ENCODE measurements at regions not wholly inside any gene's neighbourhood (a gene's known extent, or its start where the extent isn't known, plus 50 kb on each side); places are given as distances from the start of the nearest gene placed in this dataset.

DNA sequence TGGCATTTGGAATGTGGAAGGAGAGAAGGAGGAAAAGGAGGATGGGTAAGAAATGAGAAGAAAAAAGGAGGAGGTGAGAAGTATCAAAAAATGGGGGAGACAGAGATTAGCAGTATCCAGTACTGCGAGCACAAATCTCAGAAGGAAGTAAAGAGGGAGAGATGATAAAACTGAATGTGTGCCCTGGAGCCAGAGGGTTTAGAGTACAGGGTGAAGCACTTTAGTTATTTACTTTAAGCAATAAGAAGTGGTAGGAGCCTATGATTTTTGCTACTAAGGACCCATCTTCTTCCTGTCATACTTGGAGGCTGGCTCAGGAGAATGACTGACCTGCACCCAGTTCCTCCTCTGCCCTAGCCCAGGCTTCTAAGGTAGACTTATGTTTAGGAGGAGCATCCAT lies 94.9 kb downstream of the ADRB2 start:
- no peak overlapping the region for H4K8ac ChIP-seq (ENCODE audit: low read depth in 2 of 2, low read length in 2 of 2)
- no peak for TF ChIP-seq CEBPB (IDR thresholded peaks at IDR 0.05; ENCODE audit: low read depth, low read length)
- TF ChIP-seq NFE2L2 (IDR thresholded peaks at IDR 0.05; ENCODE audit: low read depth, low read length) = no peak
- TF ChIP-seq MAZ (IDR thresholded peaks at IDR 0.05; ENCODE audit: borderline replicate concordance, low read depth, low read length) = no peak
- no peak for TF ChIP-seq MXI1 (IDR thresholded peaks at IDR 0.05; ENCODE audit: borderline replicate concordance, low read depth, low read length)
- TF ChIP-seq SMC3 (IDR thresholded peaks at IDR 0.05; ENCODE audit: low read depth, low read length) = no peak
- TF ChIP-seq FOS (IDR thresholded peaks at IDR 0.05; ENCODE audit: low read depth, low read length) = no peak
- no peak for TF ChIP-seq RFX5 (IDR thresholded peaks at IDR 0.05; ENCODE audit: low read depth, low read length)
- TF ChIP-seq MAFK (IDR thresholded peaks at IDR 0.05; ENCODE audit: low read depth, low read length) = no peak
- TF ChIP-seq, protein P1, sequence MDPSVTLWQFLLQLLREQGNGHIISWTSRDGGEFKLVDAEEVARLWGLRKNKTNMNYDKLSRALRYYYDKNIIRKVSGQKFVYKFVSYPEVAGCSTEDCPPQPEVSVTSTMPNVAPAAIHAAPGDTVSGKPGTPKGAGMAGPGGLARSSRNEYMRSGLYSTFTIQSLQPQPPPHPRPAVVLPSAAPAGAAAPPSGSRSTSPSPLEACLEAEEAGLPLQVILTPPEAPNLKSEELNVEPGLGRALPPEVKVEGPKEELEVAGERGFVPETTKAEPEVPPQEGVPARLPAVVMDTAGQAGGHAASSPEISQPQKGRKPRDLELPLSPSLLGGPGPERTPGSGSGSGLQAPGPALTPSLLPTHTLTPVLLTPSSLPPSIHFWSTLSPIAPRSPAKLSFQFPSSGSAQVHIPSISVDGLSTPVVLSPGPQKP (IDR thresholded peaks at IDR 0.05; ENCODE audit: borderline replicate concordance, low read depth, low read length) = no peak
- TF ChIP-seq RCOR1 (IDR thresholded peaks at IDR 0.05; ENCODE audit: insufficient replicate concordance, low read length) = no peak
- TF ChIP-seq, protein P2, sequence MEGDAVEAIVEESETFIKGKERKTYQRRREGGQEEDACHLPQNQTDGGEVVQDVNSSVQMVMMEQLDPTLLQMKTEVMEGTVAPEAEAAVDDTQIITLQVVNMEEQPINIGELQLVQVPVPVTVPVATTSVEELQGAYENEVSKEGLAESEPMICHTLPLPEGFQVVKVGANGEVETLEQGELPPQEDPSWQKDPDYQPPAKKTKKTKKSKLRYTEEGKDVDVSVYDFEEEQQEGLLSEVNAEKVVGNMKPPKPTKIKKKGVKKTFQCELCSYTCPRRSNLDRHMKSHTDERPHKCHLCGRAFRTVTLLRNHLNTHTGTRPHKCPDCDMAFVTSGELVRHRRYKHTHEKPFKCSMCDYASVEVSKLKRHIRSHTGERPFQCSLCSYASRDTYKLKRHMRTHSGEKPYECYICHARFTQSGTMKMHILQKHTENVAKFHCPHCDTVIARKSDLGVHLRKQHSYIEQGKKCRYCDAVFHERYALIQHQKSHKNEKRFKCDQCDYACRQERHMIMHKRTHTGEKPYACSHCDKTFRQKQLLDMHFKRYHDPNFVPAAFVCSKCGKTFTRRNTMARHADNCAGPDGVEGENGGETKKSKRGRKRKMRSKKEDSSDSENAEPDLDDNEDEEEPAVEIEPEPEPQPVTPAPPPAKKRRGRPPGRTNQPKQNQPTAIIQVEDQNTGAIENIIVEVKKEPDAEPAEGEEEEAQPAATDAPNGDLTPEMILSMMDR (conservative IDR thresholded peaks at IDR 0.05; ENCODE audit: low read depth, low read length) = no peak
- TF ChIP-seq CHD1 (IDR thresholded peaks at IDR 0.05; ENCODE audit: low read depth, low read length) = no peak
- no peak for TF ChIP-seq RAD21 (IDR thresholded peaks at IDR 0.05; ENCODE audit: low read length)
- TF ChIP-seq, protein P3, sequence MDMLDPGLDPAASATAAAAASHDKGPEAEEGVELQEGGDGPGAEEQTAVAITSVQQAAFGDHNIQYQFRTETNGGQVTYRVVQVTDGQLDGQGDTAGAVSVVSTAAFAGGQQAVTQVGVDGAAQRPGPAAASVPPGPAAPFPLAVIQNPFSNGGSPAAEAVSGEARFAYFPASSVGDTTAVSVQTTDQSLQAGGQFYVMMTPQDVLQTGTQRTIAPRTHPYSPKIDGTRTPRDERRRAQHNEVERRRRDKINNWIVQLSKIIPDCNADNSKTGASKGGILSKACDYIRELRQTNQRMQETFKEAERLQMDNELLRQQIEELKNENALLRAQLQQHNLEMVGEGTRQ (IDR thresholded peaks at IDR 0.05; ENCODE audit: low read depth, low read length) = no peak
- TF ChIP-seq POLR2A (IDR thresholded peaks at IDR 0.05; ENCODE audit: low read depth, low read length) = no peak
- no peak for TF ChIP-seq BHLHE40 (IDR thresholded peaks at IDR 0.05; ENCODE audit: low read depth, low read length)
- no peak overlapping the region for H2BK20ac ChIP-seq (ENCODE audit: low read depth, low read length)
- no peaks in the 10 kb centered on the region for H3K9me3 ChIP-seq (ENCODE audit: control insufficient read depth, insufficient read depth, low read length)
- peaks cover 3% of the 10 kb centered on the region for H3K4me1 ChIP-seq (ENCODE audit: control insufficient read depth, insufficient read depth, low read length)
- H3K9me1 ChIP-seq (ENCODE audit: insufficient read depth, low read length) = no peaks in the 10 kb centered on the region
- ChIA-PET POLR2A (ENCODE audit: unreplicated experiment) (no interaction called here), CTCF (no interaction called here)
- no peak overlapping the region for H3K4ac ChIP-seq (ENCODE audit: low read depth, low read length)
- WGBS, 2 experiments (ENCODE audit: extremely low coverage in 2 of 2, insufficient read length in 1 of 2) = 83% methylated on average over 1 of the region's 1 CpG; no CpG with 5 or more reads in 1 of the 2 experiments
- no peaks in the 10 kb centered on the region for H4K20me1 ChIP-seq (ENCODE audit: insufficient read depth, low read length)
- no peak overlapping the region for H3K18ac ChIP-seq (ENCODE audit: low read depth, low read length)
- no peak overlapping the region for H2AK9ac ChIP-seq (replicated peaks; ENCODE audit: low read depth, low read length, poor library complexity)
- H3K56ac ChIP-seq (ENCODE audit: extremely low read depth, insufficient read depth, low read length) = no peak overlapping the region
- no peak overlapping the region; the same call in 1 of the 2 replicates for H2BK120ac ChIP-seq (ENCODE audit: low read depth, low read length)
- no peak for ATAC-seq (ENCODE audit: low read depth)
- no peak overlapping the region for H2AFZ ChIP-seq (replicated peaks; ENCODE audit: low read length, poor library complexity)
- H3K27me3 ChIP-seq (ENCODE audit: control insufficient read depth, insufficient read depth, low read length) = no peaks in the 10 kb centered on the region
- no peak overlapping the region for H2AK5ac ChIP-seq (ENCODE audit: low read depth, low read length)
- no peak overlapping the region for H3K4me3 ChIP-seq (ENCODE audit: insufficient read depth, low read depth, low read length)
- no peaks in the 10 kb centered on the region for H3K36me3 ChIP-seq (ENCODE audit: control insufficient read depth, insufficient read depth, low read length)
- dilution Hi-C loops (cut with HindIII; ENCODE audit: low sequenced_read_pairs, unreplicated experiment) = no loop called here
- intact Hi-C loops (cut with micrococcal nuclease) = no loop called here
- in situ Hi-C loops (cut with MboI; ENCODE audit: low sequenced_read_pairs) = no loop called here
- peak overlapping the region; percentile 56; the same call in 1 of the 3 replicates for H2BK15ac ChIP-seq (ENCODE audit: low read depth, low read length)
- H3K23ac ChIP-seq (ENCODE audit: low read depth, low read length) = no peak overlapping the region
- H3K14ac ChIP-seq (replicated peaks; ENCODE audit: low read depth, low read length) = no peak overlapping the region
- DNase-seq = no peak
- H2BK5ac ChIP-seq (ENCODE audit: low read depth, low read length, poor library complexity, severe bottlenecking) = no peak overlapping the region
- H3K9ac ChIP-seq (ENCODE audit: low read depth, low read length) = no peak overlapping the region
- BruUV-seq (replicated peaks) = no TSS peak
- no peaks in the 10 kb centered on the region for H3K79me1 ChIP-seq (ENCODE audit: low read depth in 1 of 2, low read length in 2 of 2)
- no peak overlapping the region for H3K4me2 ChIP-seq (ENCODE audit: low read depth, low read length)
- no peak overlapping the region for H4K5ac ChIP-seq (ENCODE audit: low read depth, low read length)
- no peak overlapping the region for H3K27ac ChIP-seq (ENCODE audit: insufficient read depth, low read length)
- no peak overlapping the region for H4K91ac ChIP-seq (ENCODE audit: insufficient read depth, low read depth, low read length)

Data from IMR-90 (cell line).